Epidermal melanocyte (primary cell): ENCODE measurements at regions not wholly inside any gene's neighbourhood (a gene's known extent, or its start where the extent isn't known, plus 50 kb on each side); places are given as distances from the start of the nearest gene placed in this dataset.
"Not testable (repeated sequence)": the region's sequence is repeated elsewhere in the genome, so short reads cannot be mapped to it uniquely, and the experiment has no call there.

ENCODE experiments used
- DNase-seq: peaks from one replicate; pipeline ENCODE4 v3.0.0; 2011; ENCODE audit warnings: low spot score; ENCODE audit not compliant: insufficient read length

DNA sequence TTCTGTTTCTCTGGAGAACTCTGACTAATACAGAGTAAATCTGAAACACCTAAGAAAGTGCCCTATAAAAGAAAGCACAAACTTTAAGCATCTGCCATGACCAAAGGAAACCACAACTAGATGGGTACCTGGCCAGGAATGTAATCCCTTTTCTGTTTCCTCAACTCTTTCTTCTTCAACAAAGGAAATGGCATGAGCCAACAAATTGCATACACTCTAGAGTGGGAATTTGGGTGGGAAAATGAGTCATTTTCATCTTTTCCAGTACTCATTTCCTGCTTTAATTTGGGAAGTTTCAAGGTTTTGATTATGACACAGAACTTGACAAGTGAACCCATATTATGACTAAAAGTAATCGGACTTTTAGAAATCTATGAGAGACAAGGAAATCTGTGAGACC, 349.2 kb upstream of the RORB start:
- no peak for DNase-seq

DNA sequence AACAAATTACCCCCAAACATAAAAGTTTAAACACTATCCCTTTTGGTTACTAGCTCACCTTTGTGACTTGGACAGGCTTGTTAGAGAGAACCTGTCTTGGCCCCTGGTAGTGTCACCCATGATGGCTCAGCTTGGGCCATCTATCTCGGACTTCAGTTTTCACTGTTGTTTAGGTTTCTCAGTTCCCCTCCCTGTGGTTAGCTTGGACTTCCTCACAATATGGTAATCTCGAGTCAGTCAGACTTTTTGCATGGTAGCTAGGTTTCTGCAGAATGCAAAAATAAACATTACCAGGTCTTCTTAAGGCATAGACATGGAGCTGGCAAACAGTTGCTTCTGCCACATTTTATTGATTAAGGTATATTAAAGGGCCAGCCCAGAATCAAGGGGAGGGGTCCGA, 324.3 kb upstream of the RORB start:
- DNase-seq = no peak

DNA sequence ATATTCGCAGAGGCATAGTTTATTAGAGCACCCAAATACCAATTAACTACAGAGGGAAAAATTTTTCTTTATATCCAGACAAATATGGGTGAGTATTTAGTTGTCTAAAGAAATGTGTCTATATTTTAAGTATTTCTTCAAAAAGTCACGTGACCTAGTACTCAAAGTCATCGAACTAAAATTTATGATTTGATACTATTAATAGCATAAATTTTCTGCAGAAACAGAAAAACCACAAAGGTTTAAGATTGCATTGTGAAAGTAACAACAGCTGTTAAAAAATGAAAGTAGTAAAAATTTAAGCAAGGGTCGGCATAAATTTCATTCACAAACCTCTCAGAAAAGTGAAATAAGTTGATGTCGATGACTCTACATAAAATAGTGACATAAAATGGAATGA, 323.9 kb upstream of the RORB start:
- DNase-seq = no peak

DNA sequence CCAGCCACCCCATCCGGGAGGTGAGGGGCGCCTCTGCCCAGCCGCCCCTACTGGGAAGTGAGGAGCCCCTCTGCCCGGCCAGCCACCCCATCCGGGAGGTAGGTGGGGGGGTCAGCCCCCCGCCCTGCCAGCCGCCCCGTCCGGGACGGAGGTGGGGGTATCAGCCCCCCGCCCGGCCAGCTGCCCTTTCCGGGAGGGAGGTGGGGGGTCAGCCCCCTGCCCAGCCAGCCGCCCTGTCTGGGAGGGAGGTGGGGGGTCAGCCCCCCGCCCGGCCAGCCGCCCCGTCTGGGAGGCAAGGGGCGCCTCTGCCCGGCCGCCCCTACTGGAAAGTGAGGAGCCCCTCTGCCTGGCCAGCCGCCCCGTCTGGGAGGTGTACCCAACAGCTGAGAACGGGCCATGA, 299.4 kb upstream of the RORB start:
- DNase-seq = not testable (repeated sequence)

- DNase-seq = no peak
Observed at GRCh38 chr9:74205056-74205455, 292.1 kb upstream of the RORB start.

DNA sequence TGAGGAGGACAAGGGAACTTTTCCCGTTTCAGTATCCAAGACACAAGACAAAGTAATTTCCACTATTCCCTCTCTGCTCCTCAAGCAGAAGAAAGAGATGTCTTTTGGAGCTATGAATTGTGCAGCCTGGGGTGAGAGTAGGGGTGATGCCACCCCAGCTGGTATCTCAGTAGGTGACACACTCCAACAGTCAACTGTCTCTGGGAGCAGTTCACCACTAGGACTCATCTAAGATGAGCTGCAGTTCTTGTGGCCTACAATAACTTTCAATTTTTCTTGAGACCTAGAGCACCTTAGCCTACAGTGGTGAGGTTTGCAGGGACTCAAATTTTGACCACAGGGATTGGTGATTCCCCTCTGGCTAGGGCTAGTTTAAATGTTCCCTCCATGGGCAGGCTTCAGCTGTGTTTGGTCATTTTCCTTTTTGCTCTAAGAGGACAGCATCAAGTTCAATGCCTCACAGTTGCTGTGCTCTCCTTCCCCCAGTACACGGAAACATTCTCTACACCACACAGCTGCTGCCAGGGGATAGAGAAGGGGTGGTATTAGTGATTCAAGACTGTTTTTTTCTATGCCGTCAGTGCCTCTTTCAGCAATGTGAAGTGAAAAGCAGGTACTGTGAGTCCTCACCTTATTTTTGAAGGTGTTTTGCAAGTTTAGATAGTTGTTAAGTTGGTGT, 278.6 kb upstream of the RORB start:
- DNase-seq = no peak

DNA sequence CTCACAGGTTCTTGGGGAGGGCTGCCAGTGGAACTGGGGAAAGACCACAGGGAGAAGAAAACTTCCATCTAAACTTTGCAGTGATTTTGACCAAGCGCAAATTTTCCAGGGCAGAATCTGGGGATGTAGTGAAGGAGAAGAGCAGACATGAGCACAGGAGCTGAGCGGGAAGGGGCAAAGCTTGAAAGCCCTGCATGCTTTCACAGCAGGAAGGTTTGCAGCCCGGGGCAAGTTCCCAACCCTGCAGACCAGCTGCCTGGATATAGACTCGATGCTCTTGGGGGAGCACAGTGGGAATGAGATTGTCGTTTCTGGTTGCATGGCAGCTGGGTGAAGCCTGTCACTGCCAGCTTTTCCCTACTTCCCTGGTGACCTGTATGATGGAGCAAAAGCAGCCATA, 276.8 kb upstream of the RORB start:
- no peak for DNase-seq

DNA sequence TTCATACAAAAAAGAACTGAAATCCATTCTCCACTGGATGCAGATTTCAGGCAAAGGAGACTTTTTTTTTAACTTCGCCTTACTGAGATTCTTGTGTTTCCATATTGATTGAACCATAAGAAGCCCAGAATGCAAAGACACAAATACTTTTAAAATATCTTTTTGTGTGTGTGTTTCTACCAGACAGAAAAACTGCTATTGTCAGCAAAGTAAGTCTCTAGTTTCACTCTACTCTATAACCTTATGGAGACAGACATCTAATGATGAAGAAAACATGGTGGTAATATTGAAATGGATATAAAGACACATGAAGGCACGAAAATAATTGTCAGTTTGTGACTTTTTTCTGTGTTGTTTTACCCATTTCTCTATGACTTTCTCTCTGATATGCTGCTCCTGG, 260.3 kb upstream of the RORB start:
- no peak for DNase-seq

DNA sequence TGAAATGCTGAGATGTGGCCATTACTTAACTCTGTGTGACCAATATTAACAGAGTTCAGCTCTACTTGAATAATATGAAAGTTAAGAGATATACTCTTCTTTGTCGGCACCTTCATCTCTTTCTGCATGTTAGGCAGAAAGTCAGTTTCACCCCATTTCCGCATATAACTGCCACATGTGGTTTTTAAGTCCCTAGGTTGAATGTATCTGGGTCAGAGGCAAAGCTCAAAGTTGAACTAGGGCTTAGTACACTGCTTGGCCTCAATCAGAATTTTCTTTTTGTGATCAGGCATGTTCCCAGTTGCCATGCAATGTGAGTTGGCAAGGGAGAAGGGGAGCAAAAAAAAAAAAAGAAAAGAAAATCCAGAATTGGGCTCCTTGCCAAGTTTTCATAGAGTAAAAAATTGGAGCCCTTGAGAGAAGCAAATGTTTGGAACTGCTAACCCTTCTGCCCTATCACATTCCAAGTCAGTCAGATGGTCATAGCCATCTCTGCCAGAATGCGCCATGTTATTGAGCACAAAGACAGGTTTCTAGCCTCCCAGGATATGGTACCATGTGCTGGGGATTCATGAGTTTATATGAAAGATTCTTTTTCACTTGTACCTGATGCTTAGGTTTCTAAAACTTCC, 251.2 kb upstream of the RORB start:
- no peak for DNase-seq

- DNase-seq = no peak
Observed at GRCh38 chr9:74255489-74255984, 241.6 kb upstream of the RORB start.

GRCh38 chr9:74275872-74276508, 221.1 kb upstream of the RORB start:
- DNase-seq = no peak

DNA sequence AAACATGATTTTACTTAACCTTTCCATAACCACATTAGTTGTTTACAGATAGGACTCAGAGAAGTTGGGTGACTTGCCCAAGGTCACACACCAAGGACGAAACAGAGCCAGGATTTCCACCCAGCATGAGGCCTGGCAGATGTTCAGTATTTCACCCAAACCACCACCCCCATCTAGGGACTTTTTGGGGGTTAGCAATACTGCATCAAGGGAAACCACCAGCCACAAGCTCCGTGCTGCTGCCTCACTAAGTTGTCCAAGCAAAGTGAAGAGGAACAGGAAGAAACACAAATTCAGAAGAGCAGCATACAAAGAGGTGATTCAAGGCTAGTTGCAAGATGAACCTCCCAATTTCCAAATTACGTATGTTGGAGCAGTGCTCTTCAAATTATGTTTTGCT, 219.6 kb upstream of the RORB start:
- DNase-seq = no peak

- DNase-seq = no peak
Observed at GRCh38 chr9:74281674-74282073, 215.5 kb upstream of the RORB start.

DNA sequence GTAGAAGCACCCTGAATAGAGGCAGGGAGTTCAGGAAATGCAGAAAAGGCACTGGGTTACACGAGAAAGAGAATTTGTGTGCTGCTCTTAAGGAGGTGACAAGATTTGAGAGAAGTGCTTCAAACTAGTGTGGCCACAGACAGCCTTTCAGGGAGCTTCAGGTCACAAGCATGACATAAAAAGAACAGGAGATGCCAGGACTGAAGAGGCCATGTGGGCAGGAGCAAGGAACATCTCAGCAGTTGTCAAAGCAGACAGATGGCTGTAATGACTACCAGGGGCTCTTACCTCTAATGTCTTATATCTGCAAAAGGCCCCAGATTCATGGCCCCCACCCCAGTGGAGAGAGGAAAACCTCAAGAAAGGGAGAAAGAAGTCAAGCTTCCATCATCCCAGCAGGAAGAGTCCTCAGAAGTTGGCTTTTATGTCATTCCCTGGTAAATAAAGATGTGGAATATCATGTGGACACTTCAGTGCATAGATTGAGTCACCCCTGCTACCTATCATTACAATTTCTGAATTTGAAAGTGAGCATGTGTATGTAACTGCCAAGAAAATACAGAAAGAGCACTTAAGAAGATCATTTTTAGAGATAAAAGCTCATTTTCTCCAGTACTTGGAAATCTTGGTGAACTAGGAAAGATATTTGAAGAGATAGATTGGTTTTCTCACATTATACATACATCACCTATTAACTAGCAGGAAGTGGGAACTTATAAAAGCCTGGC, 214.4 kb upstream of the RORB start:
- no peak for DNase-seq

DNA sequence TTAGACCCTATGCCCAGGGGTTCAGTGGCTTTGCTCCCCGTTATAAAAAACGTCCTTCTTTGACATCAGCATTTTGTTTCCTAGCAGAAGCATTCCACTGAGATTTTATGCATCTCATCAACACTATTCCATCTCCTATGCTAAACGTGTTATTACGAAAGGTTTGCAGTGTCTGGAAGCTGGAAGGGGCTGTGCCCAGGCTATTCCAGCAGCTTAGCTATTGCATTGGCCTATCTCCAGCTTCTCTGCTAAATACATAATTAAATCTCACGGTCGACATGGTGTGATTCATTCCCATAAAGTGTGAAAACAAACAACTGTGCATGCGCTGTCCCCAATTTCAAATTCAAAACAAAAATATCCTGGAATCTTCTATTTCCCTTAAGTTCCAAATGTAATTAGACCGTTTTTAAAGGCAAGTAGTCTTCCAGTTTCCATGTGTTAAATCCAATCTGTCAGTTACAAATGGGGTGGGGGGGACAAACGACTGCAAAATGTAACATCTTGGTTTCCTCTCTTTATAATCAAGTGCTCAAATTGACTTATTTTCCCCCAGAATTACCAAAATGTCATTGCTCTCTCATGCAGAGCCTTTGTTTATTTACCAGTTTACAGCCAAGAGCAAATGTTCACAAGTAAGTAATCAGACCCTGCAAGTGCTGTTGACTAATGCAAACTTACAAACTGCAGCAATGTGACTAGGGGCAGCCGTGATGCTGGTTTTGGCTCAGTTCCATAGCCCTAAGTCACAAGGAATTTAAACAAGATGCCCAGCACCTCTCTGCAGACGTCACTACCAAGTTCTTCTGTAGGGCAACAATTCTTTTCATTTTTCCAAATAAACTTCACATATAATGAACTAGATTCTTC, 212.3 kb upstream of the RORB start:
- DNase-seq = no peak

GRCh38 chr9:74293479-74293878, 203.7 kb upstream of the RORB start:
- DNase-seq = no peak

DNA sequence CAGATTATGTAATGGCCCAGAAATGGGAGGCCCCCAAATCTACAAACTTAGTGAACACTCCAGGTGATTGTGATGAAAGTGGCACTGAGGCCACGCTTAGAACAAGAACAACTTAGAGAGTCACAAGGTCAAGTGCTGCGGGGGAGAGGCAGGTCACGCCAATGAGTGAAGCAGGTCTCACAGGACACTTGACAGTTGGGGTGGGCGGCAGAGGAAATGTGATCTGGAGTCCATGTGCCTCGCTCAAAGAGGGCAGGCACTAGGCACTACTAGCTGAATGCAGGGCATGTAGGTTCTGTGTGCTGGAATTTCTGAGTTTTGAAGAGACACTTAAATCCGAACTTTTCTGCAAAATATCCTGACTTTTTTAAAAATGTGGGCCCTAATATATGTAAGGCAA, 193.2 kb upstream of the RORB start:
- DNase-seq = no peak

DNA sequence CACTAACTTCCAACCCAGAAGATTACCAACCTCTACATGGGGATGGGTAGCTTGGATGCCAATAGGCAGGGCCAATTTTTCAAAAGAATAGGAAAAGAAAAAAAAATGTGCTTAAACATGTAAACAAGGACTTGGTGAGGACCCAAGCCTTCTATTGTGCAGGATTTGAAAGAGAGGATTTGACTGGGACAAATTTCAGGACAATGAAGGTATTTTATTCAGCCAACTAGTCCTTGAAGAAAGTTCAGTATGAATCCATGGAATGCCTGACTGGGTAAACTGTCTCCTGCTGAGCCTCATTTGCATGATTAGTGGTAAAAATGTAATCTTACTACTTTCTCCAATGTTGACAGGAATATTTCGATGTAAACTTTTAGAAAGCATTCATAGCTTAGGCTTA, 192.5 kb upstream of the RORB start:
- DNase-seq = no peak

DNA sequence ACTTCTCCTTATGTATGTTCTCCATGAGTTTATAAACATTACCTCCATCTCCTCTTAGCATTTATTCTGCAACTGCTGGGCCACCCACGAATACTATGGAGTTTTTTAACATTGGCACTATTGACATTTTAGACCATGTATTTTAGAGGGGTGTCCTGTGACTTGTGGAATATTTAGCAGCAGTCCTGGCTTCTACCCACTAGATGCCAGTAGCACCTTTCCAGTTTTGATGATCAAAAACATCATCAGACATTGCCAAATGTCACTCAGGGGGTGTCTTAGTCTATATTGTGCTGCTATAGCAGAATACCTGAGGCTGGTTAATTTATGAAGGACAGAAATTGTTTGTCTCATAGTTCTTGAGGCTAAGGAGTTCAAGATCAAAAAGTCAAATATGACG, 187.5 kb upstream of the RORB start:
- DNase-seq = no peak

- DNase-seq = no peak
Observed at GRCh38 chr9:74317235-74317634, 179.9 kb upstream of the RORB start.

DNA sequence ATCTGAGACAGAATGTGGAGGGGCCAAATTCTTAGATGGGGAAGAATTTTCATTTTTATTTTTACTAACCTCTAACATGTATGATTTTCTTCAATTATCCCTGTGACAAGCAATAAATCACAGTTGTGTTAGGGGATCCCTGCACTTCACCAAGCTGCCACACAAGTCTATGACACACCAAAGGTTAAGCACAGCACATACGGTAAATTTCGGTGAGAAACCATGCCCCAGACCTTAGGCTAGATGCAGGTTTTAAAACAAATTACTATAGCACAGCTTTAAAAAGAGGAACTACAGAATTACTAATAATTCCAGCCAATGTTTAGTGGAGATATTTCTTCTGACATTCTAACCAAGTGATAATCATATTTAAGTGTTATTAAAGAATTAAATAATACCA, 175.7 kb upstream of the RORB start:
- no peak for DNase-seq
